Ectodermal cell (in vitro differentiated cells): ENCODE measurements at regions not wholly inside any gene's neighbourhood (a gene's known extent, or its start where the extent isn't known, plus 50 kb on each side); places are given as distances from the start of the nearest gene placed in this dataset.

Experiments
- H3K27ac ChIP-seq: 2 replicates; pipeline ENCODE4 v1.7.0; 2013; ENCODE audit warnings: mild to moderate bottlenecking, low read depth, low read length; ENCODE audit not compliant: insufficient read depth, poor library complexity, severe bottlenecking
- H3K27me3 ChIP-seq: 2 replicates; pipeline ENCODE4 v1.7.0; 2013; ENCODE audit warnings: mild to moderate bottlenecking, low read length; ENCODE audit not compliant: insufficient read depth, control insufficient read depth, poor library complexity, severe bottlenecking
- H3K36me3 ChIP-seq: one replicate; pipeline ENCODE4 v1.7.0; 2013; ENCODE audit warnings: low read length; ENCODE audit not compliant: control insufficient read depth, insufficient read depth
- H3K4me1 ChIP-seq: one replicate; pipeline ENCODE4 v1.7.0; 2013; ENCODE audit warnings: low read length; ENCODE audit not compliant: control insufficient read depth, insufficient read depth
- H3K4me3 ChIP-seq: 2 replicates; pipeline ENCODE4 v1.7.0; 2013; ENCODE audit warnings: low read depth, low read length, control low read depth; ENCODE audit not compliant: insufficient read depth
- H3K9me3 ChIP-seq: 2 replicates; pipeline ENCODE4 v1.7.0; 2013; ENCODE audit warnings: mild to moderate bottlenecking, low read length, moderate library complexity; ENCODE audit not compliant: control insufficient read depth
- WGBS, 2 experiments: methylation state at CpG; one replicate each; pipeline ENCODE4 v1.1.7; 2013; ENCODE audit warnings: missing lambda C conversion rate in 2 of 2; 5-methylcytosine and 5-hydroxymethylcytosine counted together

GRCh38 chr3:164200053-164200823 lies 878.1 kb downstream of the SI start:
- H3K36me3 ChIP-seq = no peaks in the 10 kb centered on the region
- WGBS, 2 experiments = 80% methylated on average over 1 of the region's 1 CpG; no CpG with 5 or more reads in 1 of the 2 experiments

DNA sequence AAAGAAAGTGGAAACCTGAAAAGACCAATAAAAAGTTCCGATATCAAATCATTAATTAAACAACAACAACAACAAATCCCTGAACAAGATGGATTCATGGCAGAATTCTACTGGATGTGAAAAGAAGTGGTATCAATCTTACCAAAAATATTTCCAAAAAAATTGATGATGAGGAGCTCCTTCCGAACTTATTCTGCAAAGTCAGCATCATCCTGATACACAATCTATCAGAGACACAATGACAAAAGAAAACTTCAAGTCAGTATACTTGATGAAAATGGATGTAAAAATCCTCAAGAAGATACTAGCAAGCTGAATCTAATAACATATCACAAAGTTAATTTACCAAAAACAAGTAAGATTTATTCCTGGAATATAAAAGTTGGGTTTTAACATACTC lies 881.8 kb downstream of the SI start:
- no peaks in the 10 kb centered on the region for H3K27me3 ChIP-seq
- no peaks in the 10 kb centered on the region for H3K9me3 ChIP-seq
- WGBS, 2 experiments = 79 to 100% methylated on average over 1 to 2 of the region's 2 CpGs
- no peak overlapping the region for H3K27ac ChIP-seq
- no peaks in the 10 kb centered on the region for H3K36me3 ChIP-seq
- H3K4me3 ChIP-seq = no peak overlapping the region
- no peaks in the 10 kb centered on the region for H3K4me1 ChIP-seq

More at GRCh38 chr3:164200053-164200823, 878.1 kb downstream of the SI start:
- Histone ChIP-seq H3K9me3 (no peaks in the 10 kb centered on the region), H3K27ac (no peak overlapping the region), H3K4me3 (no peak overlapping the region), H3K27me3 (no peaks in the 10 kb centered on the region), H3K4me1 (no peaks in the 10 kb centered on the region)

GRCh38 chr3:164194842-164195241 lies 883.5 kb downstream of the SI start:
- Histone ChIP-seq H3K4me3 (no peak overlapping the region), H3K4me1 (no peaks in the 10 kb centered on the region), H3K27ac (no peak overlapping the region), H3K27me3 (no peaks in the 10 kb centered on the region), H3K9me3 (no peaks in the 10 kb centered on the region), H3K36me3 (no peaks in the 10 kb centered on the region)
- WGBS, 2 experiments = 69 to 70% methylated on average over 2 of the region's 2 CpGs

DNA sequence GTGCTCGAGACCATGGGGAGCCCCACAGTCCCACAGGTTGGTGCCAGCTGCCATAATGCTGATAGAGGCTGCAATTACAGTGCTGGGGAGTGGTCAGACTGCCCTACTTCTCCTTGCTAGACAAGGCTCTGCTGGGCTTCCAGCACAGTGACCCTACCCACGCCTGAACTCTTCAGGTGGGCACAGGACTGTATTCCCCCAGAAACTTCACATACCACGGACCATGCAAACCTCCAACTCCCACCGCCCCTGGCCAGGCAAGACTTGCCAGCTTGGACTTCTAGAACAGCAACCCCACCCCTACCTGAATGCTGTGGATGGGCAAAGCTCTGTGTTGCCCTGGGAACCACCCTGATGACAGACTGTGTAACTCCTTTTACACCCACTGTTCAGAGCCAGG lies 885.3 kb downstream of the SI start:
- Histone ChIP-seq H3K4me3 (no peak overlapping the region), H3K4me1 (no peaks in the 10 kb centered on the region), H3K9me3 (no peaks in the 10 kb centered on the region), H3K27ac (no peak overlapping the region), H3K27me3 (no peaks in the 10 kb centered on the region), H3K36me3 (no peaks in the 10 kb centered on the region)
- WGBS, 2 experiments = 69% methylated on average over 4 of the region's 4 CpGs

GRCh38 chr3:164190566-164190965 lies 887.7 kb downstream of the SI start:
- no peaks in the 10 kb centered on the region for H3K4me1 ChIP-seq
- no peaks in the 10 kb centered on the region for H3K9me3 ChIP-seq
- no peaks in the 10 kb centered on the region for H3K36me3 ChIP-seq
- no peaks in the 10 kb centered on the region for H3K27me3 ChIP-seq
- H3K27ac ChIP-seq = no peak overlapping the region
- H3K4me3 ChIP-seq = no peak overlapping the region

DNA sequence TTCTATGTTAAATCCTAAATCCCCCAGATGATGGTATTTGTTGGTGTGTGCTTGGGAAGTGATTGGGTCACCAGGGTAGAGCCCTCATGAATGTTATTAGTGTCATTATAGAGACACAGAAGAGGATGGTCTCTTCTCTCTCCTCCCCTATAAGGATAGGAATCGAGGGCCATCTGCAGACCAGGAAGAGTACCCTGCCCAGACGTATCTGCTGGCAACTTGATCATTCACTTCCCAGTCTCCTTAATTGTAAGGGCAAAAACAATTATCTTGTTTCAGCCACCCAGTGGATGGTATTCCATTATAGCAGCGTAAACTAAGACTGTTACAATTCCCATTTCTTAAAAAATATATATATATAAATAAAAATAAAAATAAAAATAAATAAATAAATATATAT lies 892.2 kb downstream of the SI start:
- no peaks in the 10 kb centered on the region for H3K27me3 ChIP-seq
- no peaks in the 10 kb centered on the region for H3K4me1 ChIP-seq
- no peaks in the 10 kb centered on the region for H3K9me3 ChIP-seq
- no peak overlapping the region for H3K27ac ChIP-seq
- H3K4me3 ChIP-seq = no peak overlapping the region
- 99 to 100% methylated on average over 2 of the region's 3 CpGs for WGBS, 2 experiments
- H3K36me3 ChIP-seq = no peaks in the 10 kb centered on the region

- H3K27ac ChIP-seq = no peak overlapping the region
- no peaks in the 10 kb centered on the region for H3K27me3 ChIP-seq
- H3K9me3 ChIP-seq = no peaks in the 10 kb centered on the region
- no peaks in the 10 kb centered on the region for H3K36me3 ChIP-seq
- H3K4me3 ChIP-seq = no peak overlapping the region
- no peaks in the 10 kb centered on the region for H3K4me1 ChIP-seq
- 96% methylated on average over 26 of the region's 26 CpGs for WGBS, 2 experiments
Measured at GRCh38 chr3:164179110-164179774, 899.1 kb downstream of the SI start.

DNA sequence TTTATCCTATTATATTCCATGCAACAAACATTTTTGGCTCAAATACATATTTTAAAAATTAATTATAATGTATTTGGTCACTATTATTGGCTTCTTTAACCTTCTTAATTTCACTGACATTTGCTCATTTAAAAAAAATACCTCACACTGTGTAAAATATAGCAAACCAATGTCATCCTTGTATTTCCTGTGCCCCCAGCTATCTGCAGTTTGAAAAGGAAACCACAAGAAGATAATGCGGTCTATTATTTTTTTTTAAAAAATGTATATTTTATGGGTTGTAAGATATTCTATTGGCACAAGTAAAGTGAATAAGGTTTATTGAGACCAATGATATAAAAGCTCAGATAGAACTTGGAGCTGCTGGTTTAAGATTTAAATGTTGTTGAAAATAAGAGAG lies 904.2 kb downstream of the SI start:
- no peaks in the 10 kb centered on the region for H3K9me3 ChIP-seq
- 100% methylated on average over 1 of the region's 1 CpG for WGBS, 2 experiments
- no peaks in the 10 kb centered on the region for H3K27me3 ChIP-seq
- H3K36me3 ChIP-seq = no peaks in the 10 kb centered on the region
- H3K27ac ChIP-seq = no peak overlapping the region
- H3K4me1 ChIP-seq = no peaks in the 10 kb centered on the region
- H3K4me3 ChIP-seq = no peak overlapping the region

DNA sequence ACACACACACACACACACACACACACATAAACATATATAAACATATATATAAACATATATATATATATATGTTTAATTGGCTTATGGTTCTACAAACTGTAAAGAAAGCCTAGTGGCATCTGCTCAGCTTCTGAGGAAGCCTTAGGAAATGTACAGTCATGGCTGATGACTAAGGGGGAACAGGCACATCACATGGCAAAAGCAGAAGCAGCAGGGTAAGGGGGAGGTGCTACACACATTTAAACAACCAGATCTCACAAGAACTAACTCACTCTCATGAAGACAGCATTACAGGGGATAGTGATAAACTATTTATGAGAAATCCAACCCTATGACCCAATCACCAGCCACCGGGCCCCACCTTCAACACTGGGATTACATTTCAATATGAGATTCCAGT lies 922.9 kb downstream of the SI start:
- no peaks in the 10 kb centered on the region for H3K27me3 ChIP-seq
- 82 to 100% methylated on average over 1 of the region's 1 CpG for WGBS, 2 experiments
- H3K9me3 ChIP-seq = no peaks in the 10 kb centered on the region
- H3K4me3 ChIP-seq = no peak overlapping the region
- no peaks in the 10 kb centered on the region for H3K4me1 ChIP-seq
- no peaks in the 10 kb centered on the region for H3K36me3 ChIP-seq
- no peak overlapping the region for H3K27ac ChIP-seq

DNA sequence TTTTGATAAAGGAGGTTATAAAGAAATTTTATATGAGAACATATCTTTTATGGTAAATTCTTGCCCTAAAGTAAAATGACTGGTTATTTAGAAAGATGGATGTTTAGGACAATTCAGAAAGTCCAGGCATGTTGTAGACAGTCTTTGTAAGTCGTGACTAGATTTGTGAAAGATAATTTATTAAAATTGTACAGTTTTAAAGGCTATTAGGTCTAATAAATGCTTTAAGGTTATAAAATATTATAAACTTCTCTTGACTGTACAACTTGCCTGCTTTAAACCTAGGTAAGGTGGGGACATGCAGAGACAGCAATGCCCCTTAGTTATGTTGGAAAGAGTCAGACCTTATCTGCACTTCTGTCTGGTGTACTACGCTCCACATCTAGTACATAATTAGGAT lies 933.5 kb downstream of the SI start:
- Histone ChIP-seq H3K27ac (no peak overlapping the region), H3K36me3 (no peaks in the 10 kb centered on the region), H3K4me3 (no peak overlapping the region), H3K4me1 (no peaks in the 10 kb centered on the region), H3K9me3 (peaks cover 2% of the 10 kb centered on the region), H3K27me3 (no peaks in the 10 kb centered on the region)
- 89 to 92% methylated on average over 1 to 2 of the region's 2 CpGs for WGBS, 2 experiments
